HFF-Myc (cell line): ENCODE measurements at regions not wholly inside any gene's neighbourhood (a gene's known extent, or its start where the extent isn't known, plus 50 kb on each side); places are given as distances from the start of the nearest gene placed in this dataset.

Source experiments
- DNase-seq: peaks from one replicate; pipeline ENCODE4 v3.0.0-alpha.2; 2011; ENCODE audit warnings: low read depth; ENCODE audit errors: extremely low read depth
- H3K4me3 ChIP-seq: replicated peaks from 2 replicates; pipeline ENCODE4 v1.5.1; 2011; ENCODE audit warnings: low read depth, mild to moderate bottlenecking, control low read depth, low read length
- TF ChIP-seq, protein P1 (sequence below): IDR thresholded peaks from 2 replicates; pipeline ENCODE4 v1.5.1; 2012; ENCODE audit warnings: mild to moderate bottlenecking, low read depth, low read length, control low read depth; ENCODE audit errors: missing control alignments

DNA sequence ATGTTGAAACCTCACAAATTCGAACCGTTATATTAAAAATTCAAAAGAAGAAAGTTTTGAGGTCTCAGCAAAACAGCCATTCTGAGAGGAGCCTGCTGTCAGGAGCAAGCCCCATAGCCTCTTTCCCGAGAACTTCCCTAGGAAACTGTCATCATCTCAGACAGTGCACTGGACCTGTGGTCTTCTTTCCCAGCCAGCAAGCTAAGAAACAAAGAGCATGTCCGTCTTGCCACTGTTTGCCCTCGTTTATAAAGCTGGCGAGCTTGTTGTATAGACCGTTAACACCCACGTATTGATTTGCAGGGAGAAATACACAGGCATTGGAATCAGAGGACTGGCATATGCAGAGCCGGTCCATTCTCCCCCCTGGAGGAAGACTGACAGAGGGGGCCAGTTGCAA is 407.0 kb downstream of the NPHP4 start:
- DNase-seq = no peak
- TF ChIP-seq, protein P1, sequence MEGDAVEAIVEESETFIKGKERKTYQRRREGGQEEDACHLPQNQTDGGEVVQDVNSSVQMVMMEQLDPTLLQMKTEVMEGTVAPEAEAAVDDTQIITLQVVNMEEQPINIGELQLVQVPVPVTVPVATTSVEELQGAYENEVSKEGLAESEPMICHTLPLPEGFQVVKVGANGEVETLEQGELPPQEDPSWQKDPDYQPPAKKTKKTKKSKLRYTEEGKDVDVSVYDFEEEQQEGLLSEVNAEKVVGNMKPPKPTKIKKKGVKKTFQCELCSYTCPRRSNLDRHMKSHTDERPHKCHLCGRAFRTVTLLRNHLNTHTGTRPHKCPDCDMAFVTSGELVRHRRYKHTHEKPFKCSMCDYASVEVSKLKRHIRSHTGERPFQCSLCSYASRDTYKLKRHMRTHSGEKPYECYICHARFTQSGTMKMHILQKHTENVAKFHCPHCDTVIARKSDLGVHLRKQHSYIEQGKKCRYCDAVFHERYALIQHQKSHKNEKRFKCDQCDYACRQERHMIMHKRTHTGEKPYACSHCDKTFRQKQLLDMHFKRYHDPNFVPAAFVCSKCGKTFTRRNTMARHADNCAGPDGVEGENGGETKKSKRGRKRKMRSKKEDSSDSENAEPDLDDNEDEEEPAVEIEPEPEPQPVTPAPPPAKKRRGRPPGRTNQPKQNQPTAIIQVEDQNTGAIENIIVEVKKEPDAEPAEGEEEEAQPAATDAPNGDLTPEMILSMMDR = no peak
- H3K4me3 ChIP-seq = no peak overlapping the region

DNA sequence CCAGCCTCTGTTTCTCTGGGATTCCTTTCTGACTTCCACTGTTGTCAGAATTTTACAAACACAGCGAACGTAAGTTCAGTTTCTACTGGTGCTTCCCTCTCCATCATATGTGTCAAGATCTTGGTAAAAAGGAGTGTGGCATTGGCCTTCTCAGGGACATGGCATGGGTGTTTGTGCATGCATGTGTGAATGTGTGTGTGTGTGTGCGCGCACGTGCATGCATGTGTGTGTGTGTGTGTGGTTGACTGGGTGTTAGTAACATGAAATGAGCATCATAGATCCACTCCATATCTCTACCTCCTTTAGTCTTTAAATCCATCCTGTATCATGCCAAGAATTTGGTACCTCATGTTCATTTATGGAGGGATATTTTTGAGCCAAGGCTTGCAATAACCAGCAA is 411.3 kb downstream of the NPHP4 start:
- no peak overlapping the region for H3K4me3 ChIP-seq
- DNase-seq = no peak
- TF ChIP-seq, protein P1 = no peak

DNA sequence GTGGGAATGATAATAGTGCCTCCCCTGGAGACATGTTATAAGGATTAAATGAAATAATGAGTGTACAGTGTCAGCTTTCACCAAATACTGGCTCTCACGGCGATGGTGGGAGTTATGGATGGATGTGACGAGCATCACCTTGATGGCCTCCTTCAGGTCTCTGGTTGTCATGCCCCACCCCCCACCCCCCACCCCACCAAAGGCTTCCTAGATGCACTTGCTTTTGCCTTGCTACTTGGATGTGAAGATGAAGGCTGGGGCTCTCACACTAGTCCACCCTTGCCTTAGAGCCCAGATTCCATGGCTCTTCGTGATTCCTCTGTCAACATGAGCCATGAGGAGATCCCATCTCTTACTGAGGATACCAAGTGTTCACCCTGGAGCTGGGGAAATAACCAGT is 412.3 kb downstream of the NPHP4 start:
- DNase-seq = no peak
- TF ChIP-seq, protein P1 = no peak
- H3K4me3 ChIP-seq = no peak overlapping the region

DNA sequence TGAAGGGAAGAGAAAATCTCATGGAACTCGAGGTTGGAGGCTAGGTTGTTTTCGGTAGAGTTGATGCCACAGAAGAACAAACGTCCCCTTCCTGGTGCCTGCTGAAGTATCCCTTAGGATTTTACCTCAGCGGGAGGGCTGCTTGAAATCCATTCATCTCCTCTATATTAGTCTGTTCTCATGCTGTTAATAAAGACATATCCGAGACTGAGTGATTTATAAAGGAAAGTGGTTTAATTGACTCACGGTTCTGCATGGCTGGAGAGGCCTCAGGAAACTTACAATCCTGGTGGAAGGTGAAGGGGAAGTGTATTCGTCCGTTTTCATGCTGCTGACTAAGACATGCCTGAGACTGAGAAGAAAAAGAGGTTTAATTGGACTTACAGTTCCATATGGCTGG is 413.5 kb downstream of the NPHP4 start:
- TF ChIP-seq, protein P1 = no peak
- H3K4me3 ChIP-seq = no peak overlapping the region
- DNase-seq = no peak

DNA sequence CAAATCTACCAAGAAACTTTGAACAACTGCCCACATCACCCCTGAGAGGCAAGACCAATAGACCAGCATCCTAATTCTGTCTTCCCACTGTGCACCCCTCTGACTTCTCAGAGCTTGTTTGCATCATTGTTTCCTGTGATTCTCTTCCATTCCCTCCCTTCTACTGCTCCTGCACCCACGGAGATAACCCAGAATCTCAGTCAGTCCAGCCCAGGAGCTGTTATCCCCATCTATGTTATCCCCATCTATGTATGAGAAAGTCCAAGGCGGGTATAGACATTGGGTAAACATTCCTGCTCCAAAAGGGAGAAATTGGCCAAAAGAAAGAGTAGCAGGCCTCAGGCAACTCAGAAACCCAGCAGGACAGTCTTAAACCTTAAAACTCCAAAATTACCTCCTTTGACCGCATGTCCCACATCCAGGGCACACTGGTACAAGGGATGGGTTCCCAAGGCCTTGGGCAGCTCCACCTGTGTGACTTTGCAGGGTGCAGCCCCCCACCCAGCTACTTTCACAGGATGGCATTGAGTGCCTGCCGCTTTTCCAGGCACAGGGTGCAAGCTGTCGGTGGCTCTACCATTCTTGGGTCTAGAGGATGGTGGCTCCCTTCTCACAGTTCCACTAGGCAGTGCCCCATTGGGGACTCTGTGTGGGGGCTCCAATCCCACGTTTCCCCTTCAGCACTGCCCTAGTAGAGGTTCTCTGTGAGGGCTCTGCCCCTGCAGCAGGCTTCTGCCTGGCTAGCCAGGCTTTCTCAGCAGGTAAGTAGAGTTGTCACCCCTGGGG is 414.8 kb downstream of the NPHP4 start:
- no peak overlapping the region for H3K4me3 ChIP-seq
- DNase-seq = no peak
- TF ChIP-seq, protein P1 = no peak

DNA sequence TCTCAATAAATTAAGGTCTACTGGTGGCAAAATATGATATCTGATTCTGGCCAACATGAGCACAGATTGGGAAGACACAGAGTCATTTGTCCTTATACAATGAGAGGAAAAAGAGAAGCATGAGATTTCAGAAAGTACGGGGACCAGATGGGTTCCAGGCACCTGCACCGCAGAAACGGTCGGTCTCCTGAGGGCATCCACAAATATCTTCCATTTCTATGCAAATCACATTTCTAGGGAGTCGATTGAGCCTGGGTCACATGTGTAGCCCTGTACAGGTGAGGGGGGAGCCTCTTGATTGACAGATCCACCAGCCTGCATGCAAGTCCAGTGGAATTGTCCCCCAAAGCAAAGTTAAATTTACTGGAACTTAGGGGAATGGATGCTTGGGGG is 415.6 kb downstream of the NPHP4 start:
- H3K4me3 ChIP-seq = no peak overlapping the region
- TF ChIP-seq, protein P1 = no peak
- DNase-seq = no peak
